ENCODE measurements at regions not wholly inside any gene's neighbourhood (a gene's known extent, or its start where the extent isn't known, plus 50 kb on each side); places are given as distances from the start of the nearest gene placed in this dataset.

GRCh38 chr1:30249446-30250337, 473.7 kb downstream of the MATN1 start:
- Histone ChIP-seq H3K27me3 (ENCODE audit: control insufficient read depth in 4 of 4, insufficient read depth in 4 of 4, low read length in 3 of 4) (peaks cover 2 to 4% (median 4%) of the 10 kb centered on the region in 4 donors), H3K4me3 (ENCODE audit: low read depth in 1 of 3, low read length in 3 of 3) (no peak overlapping the region), H3K9me3 (ENCODE audit: control insufficient read depth in 4 of 4, low read length in 3 of 4) (no peaks in the 10 kb centered on the region), H3K4me1 (ENCODE audit: control insufficient read depth in 4 of 4, insufficient read depth in 4 of 4, low read length in 3 of 4) (no peaks in the 10 kb centered on the region), H3K9ac (ENCODE audit: low read depth in 1 of 2, low read length in 2 of 2) (no peak overlapping the region), H3K36me3 (ENCODE audit: control insufficient read depth in 4 of 4, insufficient read depth in 3 of 4, low read depth in 1 of 4, low read length in 3 of 4) (no peaks in the 10 kb centered on the region), H3K27ac (ENCODE audit: low read depth in 1 of 2, low read length in 2 of 2) (no peak overlapping the region)
- WGBS: 77% methylated on average over 16 of the region's 16 CpGs
- no peak for DNase-seq (ENCODE audit: low spot score)
- TF ChIP-seq JUND (IDR thresholded peaks at IDR 0.05) (no peak), FOXA2 (IDR thresholded peaks at IDR 0.05) (no peak), HNF4A (conservative IDR thresholded peaks at IDR 0.05) (no peak), GABPA (IDR thresholded peaks at IDR 0.05 in 1 of 2, conservative IDR thresholded peaks at IDR 0.05 in 1 of 2) (no peak), RAD21 (IDR thresholded peaks at IDR 0.05) (no peak), YY1 (IDR thresholded peaks at IDR 0.05) (no peak), TAF1 (conservative IDR thresholded peaks at IDR 0.05) (no peak), SP1 (IDR thresholded peaks at IDR 0.05) (no peak), RXRA (IDR thresholded peaks at IDR 0.05) (no peak), NR2F2 (IDR thresholded peaks at IDR 0.05) (no peak)
- TF ChIP-seq, protein P1, sequence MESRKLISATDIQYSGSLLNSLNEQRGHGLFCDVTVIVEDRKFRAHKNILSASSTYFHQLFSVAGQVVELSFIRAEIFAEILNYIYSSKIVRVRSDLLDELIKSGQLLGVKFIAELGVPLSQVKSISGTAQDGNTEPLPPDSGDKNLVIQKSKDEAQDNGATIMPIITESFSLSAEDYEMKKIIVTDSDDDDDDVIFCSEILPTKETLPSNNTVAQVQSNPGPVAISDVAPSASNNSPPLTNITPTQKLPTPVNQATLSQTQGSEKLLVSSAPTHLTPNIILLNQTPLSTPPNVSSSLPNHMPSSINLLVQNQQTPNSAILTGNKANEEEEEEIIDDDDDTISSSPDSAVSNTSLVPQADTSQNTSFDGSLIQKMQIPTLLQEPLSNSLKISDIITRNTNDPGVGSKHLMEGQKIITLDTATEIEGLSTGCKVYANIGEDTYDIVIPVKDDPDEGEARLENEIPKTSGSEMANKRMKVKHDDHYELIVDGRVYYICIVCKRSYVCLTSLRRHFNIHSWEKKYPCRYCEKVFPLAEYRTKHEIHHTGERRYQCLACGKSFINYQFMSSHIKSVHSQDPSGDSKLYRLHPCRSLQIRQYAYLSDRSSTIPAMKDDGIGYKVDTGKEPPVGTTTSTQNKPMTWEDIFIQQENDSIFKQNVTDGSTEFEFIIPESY (IDR thresholded peaks at IDR 0.05): no peak
- TF ChIP-seq, protein P2, sequence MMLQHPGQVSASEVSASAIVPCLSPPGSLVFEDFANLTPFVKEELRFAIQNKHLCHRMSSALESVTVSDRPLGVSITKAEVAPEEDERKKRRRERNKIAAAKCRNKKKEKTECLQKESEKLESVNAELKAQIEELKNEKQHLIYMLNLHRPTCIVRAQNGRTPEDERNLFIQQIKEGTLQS (IDR thresholded peaks at IDR 0.05): no peak

- peaks cover 2 to 4% (median 3%) of the 10 kb centered on the region in 4 donors for H3K27me3 ChIP-seq (ENCODE audit: control insufficient read depth in 4 of 4, insufficient read depth in 4 of 4, low read length in 3 of 4)
- DNase-seq (ENCODE audit: low spot score): no peak
- TF ChIP-seq RAD21 (IDR thresholded peaks at IDR 0.05) (no peak), FOXA2 (IDR thresholded peaks at IDR 0.05) (no peak), HNF4G (IDR thresholded peaks at IDR 0.05) (no peak), FOXA1 (IDR thresholded peaks at IDR 0.05) (no peak), JUND (IDR thresholded peaks at IDR 0.05) (no peak), RXRA (IDR thresholded peaks at IDR 0.05) (no peak), EGR1 (IDR thresholded peaks at IDR 0.05; ENCODE audit: low read depth in 2 of 2) (no peak), GABPA (IDR thresholded peaks at IDR 0.05 in 1 of 2, conservative IDR thresholded peaks at IDR 0.05 in 1 of 2) (no peak), HNF4A (conservative IDR thresholded peaks at IDR 0.05) (no peak), NR2F2 (IDR thresholded peaks at IDR 0.05) (no peak), TAF1 (conservative IDR thresholded peaks at IDR 0.05) (no peak), SP1 (IDR thresholded peaks at IDR 0.05) (no peak)
- TF ChIP-seq, protein P3, sequence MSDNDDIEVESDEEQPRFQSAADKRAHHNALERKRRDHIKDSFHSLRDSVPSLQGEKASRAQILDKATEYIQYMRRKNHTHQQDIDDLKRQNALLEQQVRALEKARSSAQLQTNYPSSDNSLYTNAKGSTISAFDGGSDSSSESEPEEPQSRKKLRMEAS (IDR thresholded peaks at IDR 0.05): no peak
- TF ChIP-seq, protein P4, sequence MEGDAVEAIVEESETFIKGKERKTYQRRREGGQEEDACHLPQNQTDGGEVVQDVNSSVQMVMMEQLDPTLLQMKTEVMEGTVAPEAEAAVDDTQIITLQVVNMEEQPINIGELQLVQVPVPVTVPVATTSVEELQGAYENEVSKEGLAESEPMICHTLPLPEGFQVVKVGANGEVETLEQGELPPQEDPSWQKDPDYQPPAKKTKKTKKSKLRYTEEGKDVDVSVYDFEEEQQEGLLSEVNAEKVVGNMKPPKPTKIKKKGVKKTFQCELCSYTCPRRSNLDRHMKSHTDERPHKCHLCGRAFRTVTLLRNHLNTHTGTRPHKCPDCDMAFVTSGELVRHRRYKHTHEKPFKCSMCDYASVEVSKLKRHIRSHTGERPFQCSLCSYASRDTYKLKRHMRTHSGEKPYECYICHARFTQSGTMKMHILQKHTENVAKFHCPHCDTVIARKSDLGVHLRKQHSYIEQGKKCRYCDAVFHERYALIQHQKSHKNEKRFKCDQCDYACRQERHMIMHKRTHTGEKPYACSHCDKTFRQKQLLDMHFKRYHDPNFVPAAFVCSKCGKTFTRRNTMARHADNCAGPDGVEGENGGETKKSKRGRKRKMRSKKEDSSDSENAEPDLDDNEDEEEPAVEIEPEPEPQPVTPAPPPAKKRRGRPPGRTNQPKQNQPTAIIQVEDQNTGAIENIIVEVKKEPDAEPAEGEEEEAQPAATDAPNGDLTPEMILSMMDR (IDR thresholded peaks at IDR 0.05; ENCODE audit: low read depth, low read length, missing input control): no peak
- TF ChIP-seq, protein P1 (IDR thresholded peaks at IDR 0.05): no peak
- TF ChIP-seq, protein P5, sequence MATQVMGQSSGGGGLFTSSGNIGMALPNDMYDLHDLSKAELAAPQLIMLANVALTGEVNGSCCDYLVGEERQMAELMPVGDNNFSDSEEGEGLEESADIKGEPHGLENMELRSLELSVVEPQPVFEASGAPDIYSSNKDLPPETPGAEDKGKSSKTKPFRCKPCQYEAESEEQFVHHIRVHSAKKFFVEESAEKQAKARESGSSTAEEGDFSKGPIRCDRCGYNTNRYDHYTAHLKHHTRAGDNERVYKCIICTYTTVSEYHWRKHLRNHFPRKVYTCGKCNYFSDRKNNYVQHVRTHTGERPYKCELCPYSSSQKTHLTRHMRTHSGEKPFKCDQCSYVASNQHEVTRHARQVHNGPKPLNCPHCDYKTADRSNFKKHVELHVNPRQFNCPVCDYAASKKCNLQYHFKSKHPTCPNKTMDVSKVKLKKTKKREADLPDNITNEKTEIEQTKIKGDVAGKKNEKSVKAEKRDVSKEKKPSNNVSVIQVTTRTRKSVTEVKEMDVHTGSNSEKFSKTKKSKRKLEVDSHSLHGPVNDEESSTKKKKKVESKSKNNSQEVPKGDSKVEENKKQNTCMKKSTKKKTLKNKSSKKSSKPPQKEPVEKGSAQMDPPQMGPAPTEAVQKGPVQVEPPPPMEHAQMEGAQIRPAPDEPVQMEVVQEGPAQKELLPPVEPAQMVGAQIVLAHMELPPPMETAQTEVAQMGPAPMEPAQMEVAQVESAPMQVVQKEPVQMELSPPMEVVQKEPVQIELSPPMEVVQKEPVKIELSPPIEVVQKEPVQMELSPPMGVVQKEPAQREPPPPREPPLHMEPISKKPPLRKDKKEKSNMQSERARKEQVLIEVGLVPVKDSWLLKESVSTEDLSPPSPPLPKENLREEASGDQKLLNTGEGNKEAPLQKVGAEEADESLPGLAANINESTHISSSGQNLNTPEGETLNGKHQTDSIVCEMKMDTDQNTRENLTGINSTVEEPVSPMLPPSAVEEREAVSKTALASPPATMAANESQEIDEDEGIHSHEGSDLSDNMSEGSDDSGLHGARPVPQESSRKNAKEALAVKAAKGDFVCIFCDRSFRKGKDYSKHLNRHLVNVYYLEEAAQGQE (IDR thresholded peaks at IDR 0.05): no peak
- no peak overlapping the region for H3K27ac ChIP-seq (ENCODE audit: low read depth in 1 of 2, low read length in 2 of 2)
- H3K4me1 ChIP-seq (ENCODE audit: control insufficient read depth in 4 of 4, insufficient read depth in 4 of 4, low read length in 3 of 4): no peaks in the 10 kb centered on the region
- H3K4me3 ChIP-seq (ENCODE audit: low read depth in 1 of 3, low read length in 3 of 3): no peak overlapping the region
- 60% methylated on average over 3 of the region's 3 CpGs for WGBS
- no peak overlapping the region for H3K9ac ChIP-seq (ENCODE audit: low read depth in 1 of 2, low read length in 2 of 2)
- H3K9me3 ChIP-seq (ENCODE audit: control insufficient read depth in 4 of 4, low read length in 3 of 4): no peaks in the 10 kb centered on the region
- no peaks in the 10 kb centered on the region for H3K36me3 ChIP-seq (ENCODE audit: control insufficient read depth in 4 of 4, insufficient read depth in 3 of 4, low read depth in 1 of 4, low read length in 3 of 4)
These were observed 474.6 kb downstream of the MATN1 start for GRCh38 chr1:30248774-30249173.
